IPS-18c (cell line): ENCODE measurements at regions not wholly inside any gene's neighbourhood (a gene's known extent, or its start where the extent isn't known, plus 50 kb on each side); places are given as distances from the start of the nearest gene placed in this dataset.
"Not testable (repeated sequence)": the region's sequence is repeated elsewhere in the genome, so short reads cannot be mapped to it uniquely, and the experiment has no call there.

ENCODE experiments used
- H3K4me3 ChIP-seq: 2 replicates; pipeline ENCODE4 v1.7.0; 2013; ENCODE audit warnings: low read depth, mild to moderate bottlenecking, low read length, moderate library complexity; ENCODE audit not compliant: insufficient read depth
- H3K9me3 ChIP-seq: one replicate; pipeline ENCODE4 v1.6.1; 2013; ENCODE audit warnings: mild to moderate bottlenecking, low read length, moderate library complexity; ENCODE audit not compliant: control insufficient read depth, insufficient read depth

GRCh38 chr6:27830212-27830599 lies 82.0 kb downstream of the OR2B2 start:
- Histone ChIP-seq H3K9me3 (peaks cover 7% of the 10 kb centered on the region), H3K4me3 (peak overlapping the region; percentile 70)

- peaks cover 7% of the 10 kb centered on the region for H3K9me3 ChIP-seq
- H3K4me3 ChIP-seq: 0 out of 2 replicates have a peak overlapping the region, but pooled peaks have one; percentile 70
Measured at GRCh38 chr6:27829453-27830211, 82.6 kb downstream of the OR2B2 start.

- H3K4me3 ChIP-seq, H3K9me3 ChIP-seq: not testable (repeated sequence)
Measured at GRCh38 chr6:27827477-27827876, 84.7 kb downstream of the OR2B2 start.

GRCh38 chr6:27826612-27826985 lies 85.6 kb downstream of the OR2B2 start:
- not testable (repeated sequence) for H3K4me3 ChIP-seq, H3K9me3 ChIP-seq

GRCh38 chr6:27825848-27826611 lies 86.2 kb downstream of the OR2B2 start:
- H3K9me3 ChIP-seq, H3K4me3 ChIP-seq: not testable (repeated sequence)

- H3K9me3 ChIP-seq: peaks cover 7% of the 10 kb centered on the region
- H3K4me3 ChIP-seq: peak overlapping the region; percentile 89
Measured at GRCh38 chr6:27825025-27825793, 87.0 kb downstream of the OR2B2 start.

GRCh38 chr6:27824211-27825024 lies 87.8 kb downstream of the OR2B2 start:
- peak overlapping the region; percentile 89 for H3K4me3 ChIP-seq

GRCh38 chr6:27823714-27824210 lies 88.4 kb downstream of the OR2B2 start:
- not testable (repeated sequence) for H3K9me3 ChIP-seq, H3K4me3 ChIP-seq

More at GRCh38 chr6:27824211-27825024, 87.8 kb downstream of the OR2B2 start:
- not testable (repeated sequence) for H3K9me3 ChIP-seq

GRCh38 chr6:27816906-27817305 lies 95.3 kb downstream of the OR2B2 start:
- no peaks in the 10 kb centered on the region for H3K9me3 ChIP-seq
- H3K4me3 ChIP-seq: no peak overlapping the region

- peak overlapping the region; percentile 65 for H3K4me3 ChIP-seq
- no peaks in the 10 kb centered on the region for H3K9me3 ChIP-seq
Measured at GRCh38 chr6:27814665-27815424, 97.4 kb downstream of the OR2B2 start.

GRCh38 chr6:27814415-27814664 lies 97.9 kb downstream of the OR2B2 start:
- H3K4me3 ChIP-seq: peak overlapping the region; percentile 47
- H3K9me3 ChIP-seq: not testable (repeated sequence)

- Histone ChIP-seq H3K9me3 (no peaks in the 10 kb centered on the region), H3K4me3 (no peak overlapping the region)
Measured at GRCh38 chr6:27812805-27813492, 99.2 kb downstream of the OR2B2 start.

GRCh38 chr6:27812078-27812804 lies 100.0 kb downstream of the OR2B2 start:
- Histone ChIP-seq H3K9me3 (no peaks in the 10 kb centered on the region), H3K4me3 (no peak overlapping the region)

- no peak overlapping the region for H3K4me3 ChIP-seq
Measured at GRCh38 chr6:27811451-27811772, 100.8 kb downstream of the OR2B2 start.

GRCh38 chr6:27810768-27811450 lies 101.3 kb downstream of the OR2B2 start:
- Histone ChIP-seq H3K9me3 (no peaks in the 10 kb centered on the region), H3K4me3 (peak overlapping the region; percentile 70)

More at GRCh38 chr6:27811451-27811772, 100.8 kb downstream of the OR2B2 start:
- no peaks in the 10 kb centered on the region for H3K9me3 ChIP-seq
